ENCODE measurements at regions not wholly inside any gene's neighbourhood (a gene's known extent, or its start where the extent isn't known, plus 50 kb on each side); places are given as distances from the start of the nearest gene placed in this dataset.

GRCh38 chr1:96872757-96873156 lies 151.2 kb downstream of the PTBP2 start:
- TF ChIP-seq POLR2AphosphoS5 (IDR thresholded peaks at IDR 0.05; ENCODE audit: low read depth, low read length), result no peak
- no peak; a peak in 1 of 6 replicates for TF ChIP-seq CTCF (IDR thresholded peaks at IDR 0.05 in 2 of 3, conservative IDR thresholded peaks at IDR 0.05 in 1 of 3; ENCODE audit: borderline replicate concordance in 1 of 3, insufficient read depth in 1 of 3, low read depth in 2 of 3, low read length in 2 of 3)
- no peak for TF ChIP-seq EZH2phosphoT487 (IDR thresholded peaks at IDR 0.05; ENCODE audit: borderline replicate concordance)
- no peak for TF ChIP-seq SP1 (IDR thresholded peaks at IDR 0.05; ENCODE audit: low read depth)
- TF ChIP-seq POLR2A (IDR thresholded peaks at IDR 0.05; ENCODE audit: borderline replicate concordance, extremely low read depth, insufficient read depth, insufficient read length), result no peak
- TF ChIP-seq, protein P1, sequence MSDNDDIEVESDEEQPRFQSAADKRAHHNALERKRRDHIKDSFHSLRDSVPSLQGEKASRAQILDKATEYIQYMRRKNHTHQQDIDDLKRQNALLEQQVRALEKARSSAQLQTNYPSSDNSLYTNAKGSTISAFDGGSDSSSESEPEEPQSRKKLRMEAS (IDR thresholded peaks at IDR 0.05), result no peak
- TF ChIP-seq, protein P2, sequence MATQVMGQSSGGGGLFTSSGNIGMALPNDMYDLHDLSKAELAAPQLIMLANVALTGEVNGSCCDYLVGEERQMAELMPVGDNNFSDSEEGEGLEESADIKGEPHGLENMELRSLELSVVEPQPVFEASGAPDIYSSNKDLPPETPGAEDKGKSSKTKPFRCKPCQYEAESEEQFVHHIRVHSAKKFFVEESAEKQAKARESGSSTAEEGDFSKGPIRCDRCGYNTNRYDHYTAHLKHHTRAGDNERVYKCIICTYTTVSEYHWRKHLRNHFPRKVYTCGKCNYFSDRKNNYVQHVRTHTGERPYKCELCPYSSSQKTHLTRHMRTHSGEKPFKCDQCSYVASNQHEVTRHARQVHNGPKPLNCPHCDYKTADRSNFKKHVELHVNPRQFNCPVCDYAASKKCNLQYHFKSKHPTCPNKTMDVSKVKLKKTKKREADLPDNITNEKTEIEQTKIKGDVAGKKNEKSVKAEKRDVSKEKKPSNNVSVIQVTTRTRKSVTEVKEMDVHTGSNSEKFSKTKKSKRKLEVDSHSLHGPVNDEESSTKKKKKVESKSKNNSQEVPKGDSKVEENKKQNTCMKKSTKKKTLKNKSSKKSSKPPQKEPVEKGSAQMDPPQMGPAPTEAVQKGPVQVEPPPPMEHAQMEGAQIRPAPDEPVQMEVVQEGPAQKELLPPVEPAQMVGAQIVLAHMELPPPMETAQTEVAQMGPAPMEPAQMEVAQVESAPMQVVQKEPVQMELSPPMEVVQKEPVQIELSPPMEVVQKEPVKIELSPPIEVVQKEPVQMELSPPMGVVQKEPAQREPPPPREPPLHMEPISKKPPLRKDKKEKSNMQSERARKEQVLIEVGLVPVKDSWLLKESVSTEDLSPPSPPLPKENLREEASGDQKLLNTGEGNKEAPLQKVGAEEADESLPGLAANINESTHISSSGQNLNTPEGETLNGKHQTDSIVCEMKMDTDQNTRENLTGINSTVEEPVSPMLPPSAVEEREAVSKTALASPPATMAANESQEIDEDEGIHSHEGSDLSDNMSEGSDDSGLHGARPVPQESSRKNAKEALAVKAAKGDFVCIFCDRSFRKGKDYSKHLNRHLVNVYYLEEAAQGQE (IDR thresholded peaks at IDR 0.05; ENCODE audit: low read depth), result no peak
- TF ChIP-seq SRF (IDR thresholded peaks at IDR 0.05; ENCODE audit: low read depth), result no peak
- no peak for TF ChIP-seq JUND (IDR thresholded peaks at IDR 0.05)
- TF ChIP-seq, protein P3, sequence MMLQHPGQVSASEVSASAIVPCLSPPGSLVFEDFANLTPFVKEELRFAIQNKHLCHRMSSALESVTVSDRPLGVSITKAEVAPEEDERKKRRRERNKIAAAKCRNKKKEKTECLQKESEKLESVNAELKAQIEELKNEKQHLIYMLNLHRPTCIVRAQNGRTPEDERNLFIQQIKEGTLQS (IDR thresholded peaks at IDR 0.05), result no peak
- no peak for TF ChIP-seq SIN3A (IDR thresholded peaks at IDR 0.05; ENCODE audit: low read depth)
- TF ChIP-seq CEBPB (IDR thresholded peaks at IDR 0.05; ENCODE audit: low read depth), result no peak
- TF ChIP-seq EZH2 (IDR thresholded peaks at IDR 0.05), result no peak

All from HCT116 (cell line).